ENCODE measurements at regions not wholly inside any gene's neighbourhood (a gene's known extent, or its start where the extent isn't known, plus 50 kb on each side); places are given as distances from the start of the nearest gene placed in this dataset.

DNA sequence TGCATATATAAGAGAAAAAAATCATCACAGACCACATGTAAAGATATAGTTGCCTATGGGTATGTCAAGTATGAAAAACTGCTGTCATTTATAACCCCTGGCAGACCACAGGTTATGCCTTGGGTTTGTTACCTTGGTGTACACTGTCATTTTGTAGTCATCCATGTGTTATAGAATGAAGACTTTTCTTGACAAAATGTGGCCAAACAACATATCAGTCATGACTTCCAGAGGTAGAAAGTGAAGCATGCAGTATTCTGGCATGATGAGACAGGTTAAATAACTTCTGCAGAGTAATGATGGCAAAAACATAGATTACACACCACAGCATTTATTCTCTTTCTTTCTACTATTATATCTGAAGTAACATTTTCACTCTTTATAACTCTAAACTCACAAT is 74.9 kb upstream of the NEUROD1 start:
- TF ChIP-seq EZH2 (IDR thresholded peaks at IDR 0.05; ENCODE audit: insufficient read depth, poor library complexity, severe bottlenecking) (no peak), EZH2phosphoT487 (IDR thresholded peaks at IDR 0.05; ENCODE audit: insufficient read depth, low read depth) (no peak)

Data from GM23248 (cell line).